ENCODE measurements at regions not wholly inside any gene's neighbourhood (a gene's known extent, or its start where the extent isn't known, plus 50 kb on each side); places are given as distances from the start of the nearest gene placed in this dataset.

- TF ChIP-seq CTCF (IDR thresholded peaks at IDR 0.05; ENCODE audit: borderline replicate concordance, insufficient read depth, low read depth, low read length) = no peak
- H3K4me3 ChIP-seq (ENCODE audit: low read depth, low read length) = no peak overlapping the region
These were observed 97.1 kb upstream of the DAB1 start for GRCh38 chr1:57520743-57521515.

GRCh38 chr1:57518496-57518895 is 94.6 kb upstream of the DAB1 start:
- TF ChIP-seq CTCF (IDR thresholded peaks at IDR 0.05; ENCODE audit: borderline replicate concordance, insufficient read depth, low read depth, low read length) = no peak
- H3K4me3 ChIP-seq (ENCODE audit: low read depth, low read length) = no peak overlapping the region

GRCh38 chr1:57517587-57518374 is 93.9 kb upstream of the DAB1 start:
- no peak for TF ChIP-seq CTCF (IDR thresholded peaks at IDR 0.05; ENCODE audit: borderline replicate concordance, insufficient read depth, low read depth, low read length)

GRCh38 chr1:57512386-57512785 is 88.5 kb upstream of the DAB1 start:
- TF ChIP-seq CTCF (IDR thresholded peaks at IDR 0.05; ENCODE audit: borderline replicate concordance, insufficient read depth, low read depth, low read length) = no peak
- H3K4me3 ChIP-seq (ENCODE audit: low read depth, low read length) = no peak overlapping the region

More at GRCh38 chr1:57517587-57518374, 93.9 kb upstream of the DAB1 start:
- no peak overlapping the region for H3K4me3 ChIP-seq (ENCODE audit: low read depth, low read length)

- no peak overlapping the region for H3K4me3 ChIP-seq (ENCODE audit: low read depth, low read length)
- TF ChIP-seq CTCF (IDR thresholded peaks at IDR 0.05; ENCODE audit: borderline replicate concordance, insufficient read depth, low read depth, low read length) = no peak
These were observed 83.1 kb upstream of the DAB1 start for GRCh38 chr1:57506941-57507340.

- no peak for TF ChIP-seq CTCF (IDR thresholded peaks at IDR 0.05; ENCODE audit: borderline replicate concordance, insufficient read depth, low read depth, low read length)
- H3K4me3 ChIP-seq (ENCODE audit: low read depth, low read length) = no peak overlapping the region
These were observed 79.5 kb upstream of the DAB1 start for GRCh38 chr1:57503337-57503736.
